SW 1271 (cell line): ENCODE measurements at regions not wholly inside any gene's neighbourhood (a gene's known extent, or its start where the extent isn't known, plus 50 kb on each side); places are given as distances from the start of the nearest gene placed in this dataset.

Source experiments
- DNase-seq, 2 experiments: peaks; one replicate each; lab custom pipeline; 2025; lab: John Stamatoyannopoulos, UW

- DNase-seq, result no peak
Measured at GRCh38 chr3:104854468-104854867, 512.2 kb upstream of the ALCAM start.

- no peak for DNase-seq
Measured at GRCh38 chr3:104855702-104856101, 511.0 kb upstream of the ALCAM start.

GRCh38 chr3:104856741-104857140, 510.0 kb upstream of the ALCAM start:
- DNase-seq, result no peak

GRCh38 chr3:104868291-104868690, 498.4 kb upstream of the ALCAM start:
- no peak for DNase-seq

GRCh38 chr3:104870276-104870675, 496.4 kb upstream of the ALCAM start:
- DNase-seq, result no peak

- no peak for DNase-seq
Measured at GRCh38 chr3:104873331-104873730, 493.4 kb upstream of the ALCAM start.

- DNase-seq, result no peak
Measured at GRCh38 chr3:104878395-104878794, 488.3 kb upstream of the ALCAM start.

- no peak for DNase-seq
Measured at GRCh38 chr3:104879919-104880318, 486.8 kb upstream of the ALCAM start.

GRCh38 chr3:104885214-104885814, 481.4 kb upstream of the ALCAM start:
- DNase-seq, result no peak

- DNase-seq, result no peak
Measured at GRCh38 chr3:104886220-104886995, 480.3 kb upstream of the ALCAM start.

- no peak for DNase-seq
Measured at GRCh38 chr3:104887069-104887468, 479.6 kb upstream of the ALCAM start.

- DNase-seq, result no peak
Measured at GRCh38 chr3:104887619-104888018, 479.1 kb upstream of the ALCAM start.

- no peak for DNase-seq
Measured at GRCh38 chr3:104892044-104892443, 474.7 kb upstream of the ALCAM start.

- no peak for DNase-seq
Measured at GRCh38 chr3:104896624-104897023, 470.1 kb upstream of the ALCAM start.

GRCh38 chr3:104901396-104901795, 465.3 kb upstream of the ALCAM start:
- no peak for DNase-seq

- no peak for DNase-seq
Measured at GRCh38 chr3:104903064-104903463, 463.6 kb upstream of the ALCAM start.

- no peak for DNase-seq
Measured at GRCh38 chr3:104906001-104906639, 460.6 kb upstream of the ALCAM start.

- DNase-seq, result peak; percentile 22 to 72
Measured at GRCh38 chr3:104907507-104907906, 459.2 kb upstream of the ALCAM start.

- DNase-seq, result no peak
Measured at GRCh38 chr3:104908761-104909160, 457.9 kb upstream of the ALCAM start.

- peak in 1 of 2 experiments; percentile 11 for DNase-seq
Measured at GRCh38 chr3:104909198-104909597, 457.5 kb upstream of the ALCAM start.

GRCh38 chr3:104909721-104910120, 457.0 kb upstream of the ALCAM start:
- no peak for DNase-seq

- DNase-seq, result no peak
Measured at GRCh38 chr3:104911376-104911775, 455.3 kb upstream of the ALCAM start.

GRCh38 chr3:104916971-104917370, 449.7 kb upstream of the ALCAM start:
- DNase-seq, result no peak
